HT1080 (cell line): ENCODE measurements at regions not wholly inside any gene's neighbourhood (a gene's known extent, or its start where the extent isn't known, plus 50 kb on each side); places are given as distances from the start of the nearest gene placed in this dataset.
"Not testable (repeated sequence)": the region's sequence is repeated elsewhere in the genome, so short reads cannot be mapped to it uniquely, and the experiment has no call there.

Experiments
- DNase-seq: peaks from one replicate; pipeline ENCODE4 v3.0.0-alpha.2; 2015; ENCODE audit warnings: low read depth

DNA sequence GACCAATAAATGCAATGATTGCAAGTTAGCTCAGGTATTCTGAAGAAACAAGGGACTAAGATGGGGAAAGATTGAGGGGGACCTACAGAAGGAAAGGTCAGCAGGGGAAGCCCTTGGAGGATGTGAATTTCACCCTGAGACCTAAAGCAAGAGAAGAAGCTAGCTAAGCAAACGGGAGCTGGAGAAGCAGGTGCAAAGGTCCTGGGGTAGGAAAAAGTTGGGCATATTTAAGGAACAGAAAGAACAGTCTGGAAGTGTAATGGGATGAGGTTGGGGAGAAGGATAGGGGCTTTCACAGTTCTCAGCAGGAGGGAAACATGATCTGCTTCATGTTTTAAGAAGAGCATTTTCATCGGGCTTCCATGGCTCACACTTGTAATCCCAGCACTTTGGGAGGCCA, 89.7 kb upstream of the SLC45A1 start:
- no peak for DNase-seq

DNA sequence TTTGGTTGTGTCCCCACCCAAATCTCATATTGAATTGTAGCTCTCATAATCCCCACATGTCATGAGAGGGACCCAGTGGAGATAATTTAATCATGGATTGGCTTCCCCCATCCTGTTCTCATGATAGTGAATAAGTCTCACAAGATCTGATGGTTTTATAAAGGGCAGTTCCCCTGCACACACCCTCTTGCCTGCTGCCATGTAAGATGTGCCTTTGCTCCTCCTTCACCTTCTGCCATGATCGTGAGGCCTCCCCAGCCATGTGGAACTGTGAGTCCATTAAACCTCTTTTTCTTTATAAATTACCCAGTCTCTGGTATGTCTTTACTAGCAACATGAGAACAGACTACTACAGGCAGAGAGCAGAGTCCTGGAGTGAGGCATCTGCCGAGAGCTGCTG, 90.2 kb upstream of the SLC45A1 start:
- not testable (repeated sequence) for DNase-seq

GRCh38 chr1:8226747-8227146, 91.2 kb upstream of the SLC45A1 start:
- no peak for DNase-seq

DNA sequence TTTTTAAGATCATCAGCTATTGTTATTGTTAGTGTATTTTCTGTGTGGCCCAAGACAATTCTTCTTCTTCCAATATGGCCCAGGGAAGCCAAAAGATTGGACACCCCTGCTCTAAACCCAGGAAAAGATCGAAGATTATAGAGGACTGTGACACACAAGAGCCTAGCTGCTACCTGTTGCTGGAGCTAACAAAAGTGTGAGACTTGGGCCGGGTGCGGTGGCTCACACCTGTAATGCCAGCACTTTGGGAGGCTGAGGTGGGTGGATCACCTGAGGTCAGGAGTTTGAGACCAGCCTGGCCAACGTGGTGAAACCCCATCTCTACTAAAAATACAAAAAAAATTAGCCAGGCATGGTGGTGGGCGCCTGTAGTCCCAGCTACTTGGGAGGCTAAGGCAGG, 91.9 kb upstream of the SLC45A1 start:
- DNase-seq: not testable (repeated sequence)

- no peak for DNase-seq
These were observed 94.4 kb upstream of the SLC45A1 start for GRCh38 chr1:8223526-8223925.

DNA sequence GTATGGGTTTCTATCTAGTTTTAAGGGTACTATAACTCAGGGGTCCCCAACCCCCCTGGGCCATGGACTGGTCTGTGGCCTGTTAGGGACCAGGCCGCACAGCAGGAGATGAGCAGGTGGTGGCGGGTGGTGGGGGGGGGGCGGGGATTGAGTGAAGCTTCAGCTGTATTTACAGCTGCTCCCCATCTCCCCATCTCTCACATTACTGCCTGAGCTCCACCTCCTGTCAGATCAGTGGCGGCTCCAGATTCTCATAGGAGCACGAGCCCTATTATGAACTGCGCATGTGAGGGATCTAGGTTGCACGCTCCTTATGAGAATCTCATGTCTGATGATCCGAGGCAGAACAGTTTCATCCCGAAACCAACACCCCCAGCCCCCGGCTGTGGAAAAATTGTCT, 95.1 kb upstream of the SLC45A1 start:
- no peak for DNase-seq

- no peak for DNase-seq
These were observed 98.4 kb upstream of the SLC45A1 start for GRCh38 chr1:8219530-8219929.

GRCh38 chr1:8218351-8219092, 99.4 kb upstream of the SLC45A1 start:
- DNase-seq: peak; percentile 58

- DNase-seq: no peak
These were observed 100.1 kb upstream of the SLC45A1 start for GRCh38 chr1:8217809-8218208.

GRCh38 chr1:8217011-8217711, 100.8 kb upstream of the SLC45A1 start:
- DNase-seq: no peak

DNA sequence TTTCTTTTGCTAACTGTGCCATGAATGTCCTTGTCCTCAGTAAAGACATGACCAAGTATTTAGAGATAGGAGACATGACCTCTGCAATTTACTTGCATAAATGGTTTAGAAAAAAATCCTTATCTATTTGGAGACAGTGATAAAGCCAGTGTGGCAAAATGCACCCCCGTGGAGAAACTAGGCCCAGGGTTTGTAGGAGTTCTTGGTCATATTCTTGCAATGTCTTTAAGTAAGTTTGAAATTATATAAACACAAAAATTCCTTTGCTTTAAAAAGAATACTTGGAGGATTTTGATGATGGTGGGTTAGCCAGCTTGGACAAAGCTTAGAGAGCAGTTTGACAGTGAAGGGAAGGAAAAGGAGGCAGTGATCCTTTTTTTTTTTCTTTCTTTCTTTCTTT, 101.9 kb upstream of the SLC45A1 start:
- DNase-seq: no peak

DNA sequence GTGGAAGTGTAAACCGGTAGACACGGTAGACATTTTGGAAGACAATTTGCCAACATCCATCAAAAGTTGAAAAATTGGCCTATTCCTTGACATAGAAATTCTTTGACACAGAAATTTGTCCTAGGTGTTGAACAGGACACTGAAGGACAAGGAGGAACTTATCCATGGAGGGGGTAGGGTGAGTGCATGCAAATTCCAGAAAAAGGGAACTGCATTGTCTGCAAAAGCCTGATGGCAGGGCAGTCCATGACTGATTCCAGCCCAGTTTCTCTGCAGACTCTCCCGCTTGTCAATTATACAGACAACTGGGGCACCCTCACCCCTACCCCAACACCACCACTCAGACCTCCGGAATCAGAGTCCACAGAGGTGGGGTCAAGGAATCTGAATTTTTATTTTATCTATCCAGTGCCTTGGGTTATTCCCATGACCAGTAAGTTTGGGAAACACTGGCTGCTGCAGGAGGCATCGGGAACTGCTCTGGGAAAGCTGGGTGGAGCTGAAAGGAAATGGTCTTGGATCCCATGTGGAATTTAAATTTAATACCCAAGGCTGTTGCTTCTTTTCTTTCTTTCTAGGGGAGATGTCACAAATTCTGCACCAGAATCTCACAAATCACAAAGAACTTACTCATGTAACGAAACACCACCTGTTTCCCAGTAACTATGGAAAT, 103.3 kb upstream of the SLC45A1 start:
- DNase-seq: no peak

DNA sequence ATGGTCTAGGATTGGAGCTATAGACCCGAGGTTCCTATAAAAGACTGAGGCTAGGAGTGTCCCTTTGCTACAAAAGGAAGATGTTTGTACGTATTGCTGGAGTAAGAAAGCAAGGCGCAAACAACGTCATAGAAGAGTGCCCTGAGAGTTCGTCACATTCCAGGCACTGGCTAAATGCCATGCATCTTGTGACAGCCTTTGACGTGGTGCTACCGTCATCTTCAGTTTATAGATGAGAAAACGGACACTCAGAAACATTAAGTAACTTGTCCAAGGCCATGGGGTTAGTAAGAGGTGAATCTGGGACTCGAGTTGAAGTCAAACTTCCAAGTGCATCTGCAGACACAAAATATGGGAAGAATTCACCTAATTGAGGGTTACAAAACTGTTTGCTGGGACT, 104.2 kb upstream of the SLC45A1 start:
- no peak for DNase-seq

GRCh38 chr1:8213136-8213535, 104.8 kb upstream of the SLC45A1 start:
- no peak for DNase-seq

DNA sequence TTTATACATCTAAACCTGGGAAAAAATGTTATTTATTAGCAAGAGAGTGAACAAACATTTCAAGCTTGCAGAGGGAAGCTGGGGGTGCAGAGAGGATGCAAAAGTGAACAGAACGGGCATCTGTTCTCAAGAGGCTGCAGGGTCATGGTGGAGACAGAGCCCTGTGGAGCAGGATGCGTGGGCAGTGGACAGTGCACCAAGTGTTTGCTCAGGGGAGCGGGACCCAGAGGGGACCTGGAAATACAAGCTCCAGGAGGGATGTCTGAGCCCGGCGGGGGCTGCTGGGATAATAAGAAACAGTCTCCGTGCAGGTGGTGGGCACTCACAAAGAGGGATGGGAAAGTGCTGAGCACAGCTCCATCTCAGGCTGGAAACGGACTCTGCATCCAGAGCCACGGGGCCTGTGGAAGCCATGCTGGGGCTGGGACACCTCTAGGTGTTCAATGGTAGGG, 105.3 kb upstream of the SLC45A1 start:
- no peak for DNase-seq

DNA sequence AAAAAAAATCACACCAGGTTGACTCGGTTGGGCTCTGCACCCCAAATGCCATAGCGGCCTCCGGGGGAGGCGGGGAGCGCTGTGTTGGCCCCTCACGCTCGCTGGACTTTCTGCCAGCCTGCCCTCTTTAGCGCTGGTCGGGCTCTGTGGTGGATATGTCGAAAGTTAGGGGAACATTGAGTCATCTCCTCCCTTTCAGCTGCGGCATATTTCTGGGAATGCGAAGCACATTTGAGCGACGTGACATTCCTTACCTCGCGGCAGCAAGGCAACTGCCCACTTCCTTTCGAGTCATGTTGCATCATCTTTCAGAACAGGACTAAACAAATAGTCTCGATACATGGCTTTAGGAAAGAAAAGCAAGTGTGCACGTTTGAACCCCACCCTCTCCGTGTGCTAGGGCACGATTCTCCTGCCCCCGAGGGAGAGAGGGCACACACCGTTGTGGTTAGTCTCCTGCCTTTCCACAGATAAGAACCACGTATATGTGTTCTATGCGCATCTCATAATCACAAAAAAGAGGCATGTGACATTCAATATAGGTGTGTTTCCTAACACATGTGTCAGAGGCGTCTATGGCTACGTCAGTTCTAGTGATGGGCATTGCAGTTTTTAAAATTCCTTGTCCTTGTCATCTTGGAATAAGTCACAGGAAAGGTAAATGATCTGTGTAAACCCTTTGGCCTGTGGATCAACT, 105.9 kb upstream of the SLC45A1 start:
- peak; percentile 98 for DNase-seq

DNA sequence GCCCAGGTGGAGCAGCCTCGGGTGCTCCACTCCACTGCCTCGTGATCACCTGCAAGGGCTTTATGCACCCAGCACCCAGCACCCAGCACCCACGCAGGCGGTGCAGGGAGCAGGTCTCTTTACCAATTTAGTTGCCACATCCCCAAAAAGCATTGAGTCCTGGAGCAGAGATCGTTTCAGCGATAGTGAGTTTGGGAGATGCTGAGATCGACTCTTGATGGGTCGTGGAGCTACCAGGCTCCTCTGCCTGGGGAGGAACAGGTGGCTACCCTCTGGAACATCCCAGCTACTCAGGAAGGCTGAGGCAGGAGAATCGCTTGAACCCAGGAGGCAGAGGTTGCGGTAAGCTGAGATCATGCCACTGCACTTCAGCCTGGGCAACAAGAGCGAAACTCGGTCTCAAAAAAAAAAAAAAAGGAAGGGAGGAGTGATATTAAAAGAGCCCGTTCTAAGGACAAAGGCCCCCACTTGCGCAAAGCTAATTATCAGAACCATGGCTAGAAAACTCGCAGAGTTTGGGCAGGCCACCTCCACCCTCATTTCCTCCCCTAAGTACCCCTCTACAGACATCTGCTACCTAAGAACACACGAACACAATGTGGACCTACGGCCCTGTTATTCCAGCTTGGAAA, 106.5 kb upstream of the SLC45A1 start:
- no peak for DNase-seq

DNA sequence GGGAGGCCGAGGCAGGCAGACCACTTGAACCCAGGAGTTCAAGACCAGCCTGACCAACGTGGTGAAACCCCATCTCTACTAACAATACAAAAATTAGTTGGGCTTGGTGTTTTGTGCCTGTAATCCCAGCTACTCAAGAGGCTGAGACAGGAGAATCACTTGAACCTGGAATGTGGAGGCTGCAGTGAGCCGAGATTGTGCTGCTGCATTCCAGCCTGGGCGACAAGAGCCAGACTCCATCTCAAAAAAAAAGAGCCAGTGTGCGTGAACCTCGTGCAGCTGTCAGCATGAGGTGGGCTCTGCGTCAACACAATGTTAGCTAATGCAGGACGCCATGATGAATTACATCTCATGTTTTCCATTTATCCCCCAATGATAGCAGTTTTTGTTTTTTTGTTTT, 110.7 kb upstream of the SLC45A1 start:
- DNase-seq: no peak

GRCh38 chr1:8206391-8206790, 111.5 kb upstream of the SLC45A1 start:
- DNase-seq: no peak

GRCh38 chr1:8205771-8206170, 112.1 kb upstream of the SLC45A1 start:
- no peak for DNase-seq

- no peak for DNase-seq
These were observed 113.1 kb upstream of the SLC45A1 start for GRCh38 chr1:8204826-8205225.
